ENCODE measurements at regions not wholly inside any gene's neighbourhood (a gene's known extent, or its start where the extent isn't known, plus 50 kb on each side); places are given as distances from the start of the nearest gene placed in this dataset.

GRCh38 chr6:15730922-15731321, 68.1 kb upstream of the DTNBP1 start:
- Mint-ChIP-seq H3K27me3 (peaks cover 7 to 25% of the 10 kb centered on the region in 2 donors), H3K4me1 (ENCODE audit: low read depth in 2 of 2) (peaks cover 0 to 3% of the 10 kb centered on the region in 2 donors), H3K9me3 (no peaks in the 10 kb centered on the region), H3K36me3 (ENCODE audit: insufficient read depth) (no peaks in the 10 kb centered on the region), H3K4me3 (no peak overlapping the region), H3K27ac (no peak overlapping the region)
- DNase-seq (no peak), ATAC-seq (replicated peaks) (no peak)

GRCh38 chr6:15730442-15730841, 67.6 kb upstream of the DTNBP1 start:
- ATAC-seq (replicated peaks): no peak

GRCh38 chr6:15722731-15723130, 59.9 kb upstream of the DTNBP1 start:
- H3K9me3 Mint-ChIP-seq: no peaks in the 10 kb centered on the region
- no peak overlapping the region for H3K4me3 Mint-ChIP-seq
- peaks cover 0 to 10% of the 10 kb centered on the region in 2 donors for H3K27me3 Mint-ChIP-seq
- H3K4me1 Mint-ChIP-seq (ENCODE audit: low read depth in 2 of 2): peaks cover 0 to 3% of the 10 kb centered on the region in 2 donors
- H3K27ac Mint-ChIP-seq: no peak overlapping the region
- no peaks in the 10 kb centered on the region for H3K36me3 Mint-ChIP-seq (ENCODE audit: insufficient read depth)
- ATAC-seq (replicated peaks): no peak
- no peak for DNase-seq

More at GRCh38 chr6:15730442-15730841, 67.6 kb upstream of the DTNBP1 start:
- peaks cover 7 to 25% of the 10 kb centered on the region in 2 donors for H3K27me3 Mint-ChIP-seq
- no peaks in the 10 kb centered on the region for H3K36me3 Mint-ChIP-seq (ENCODE audit: insufficient read depth)
- H3K4me1 Mint-ChIP-seq (ENCODE audit: low read depth in 2 of 2): peaks cover 0 to 2% of the 10 kb centered on the region in 2 donors
- DNase-seq: no peak
- no peak overlapping the region for H3K4me3 Mint-ChIP-seq
- H3K9me3 Mint-ChIP-seq: no peaks in the 10 kb centered on the region
- no peak overlapping the region for H3K27ac Mint-ChIP-seq

- ATAC-seq (replicated peaks): no peak
These were observed 54.1 kb upstream of the DTNBP1 start for GRCh38 chr6:15716889-15717288.

GRCh38 chr6:15715851-15716250, 53.0 kb upstream of the DTNBP1 start:
- Mint-ChIP-seq H3K36me3 (ENCODE audit: insufficient read depth) (no peaks in the 10 kb centered on the region), H3K27me3 (peaks cover 14 to 15% of the 10 kb centered on the region in 2 donors), H3K4me3 (no peak overlapping the region), H3K27ac (no peak overlapping the region), H3K9me3 (no peaks in the 10 kb centered on the region), H3K4me1 (ENCODE audit: low read depth in 2 of 2) (no peaks in the 10 kb centered on the region)
- ATAC-seq (replicated peaks) (no peak), DNase-seq (no peak)

More at GRCh38 chr6:15716889-15717288, 54.1 kb upstream of the DTNBP1 start:
- H3K4me3 Mint-ChIP-seq: no peak overlapping the region
- no peak overlapping the region for H3K27ac Mint-ChIP-seq
- no peaks in the 10 kb centered on the region for H3K4me1 Mint-ChIP-seq (ENCODE audit: low read depth in 2 of 2)
- no peak for DNase-seq
- H3K27me3 Mint-ChIP-seq: peaks cover 14 to 16% of the 10 kb centered on the region in 2 donors
- no peaks in the 10 kb centered on the region for H3K9me3 Mint-ChIP-seq
- no peaks in the 10 kb centered on the region for H3K36me3 Mint-ChIP-seq (ENCODE audit: insufficient read depth)

- no peak for DNase-seq
- ATAC-seq (replicated peaks): no peak
- no peaks in the 10 kb centered on the region for H3K36me3 Mint-ChIP-seq (ENCODE audit: insufficient read depth)
- peaks cover 14 to 18% of the 10 kb centered on the region in 2 donors for H3K27me3 Mint-ChIP-seq
- no peaks in the 10 kb centered on the region for H3K4me1 Mint-ChIP-seq (ENCODE audit: low read depth in 2 of 2)
- no peaks in the 10 kb centered on the region for H3K9me3 Mint-ChIP-seq
- H3K4me3 Mint-ChIP-seq: no peak overlapping the region
- no peak overlapping the region for H3K27ac Mint-ChIP-seq
These were observed 52.2 kb upstream of the DTNBP1 start for GRCh38 chr6:15715060-15715459.

- H3K4me3 Mint-ChIP-seq: no peak overlapping the region
- ATAC-seq (replicated peaks): no peak
- no peak for DNase-seq
- H3K27ac Mint-ChIP-seq: no peak overlapping the region
- no peaks in the 10 kb centered on the region for H3K36me3 Mint-ChIP-seq (ENCODE audit: insufficient read depth)
- H3K27me3 Mint-ChIP-seq: peaks cover 14 to 19% of the 10 kb centered on the region in 2 donors
- no peaks in the 10 kb centered on the region for H3K4me1 Mint-ChIP-seq (ENCODE audit: low read depth in 2 of 2)
- no peaks in the 10 kb centered on the region for H3K9me3 Mint-ChIP-seq
These were observed 51.8 kb upstream of the DTNBP1 start for GRCh38 chr6:15714658-15715057.

GRCh38 chr6:15713325-15713724, 50.5 kb upstream of the DTNBP1 start:
- Mint-ChIP-seq H3K4me3 (no peak overlapping the region), H3K27ac (no peak overlapping the region)

GRCh38 chr6:15712797-15713196, 50.0 kb upstream of the DTNBP1 start:
- Mint-ChIP-seq H3K36me3 (ENCODE audit: insufficient read depth) (no peaks in the 10 kb centered on the region), H3K4me1 (ENCODE audit: low read depth in 2 of 2) (no peaks in the 10 kb centered on the region), H3K27me3 (peaks cover 14 to 15% of the 10 kb centered on the region in 2 donors), H3K27ac (no peak overlapping the region), H3K4me3 (no peak overlapping the region), H3K9me3 (no peaks in the 10 kb centered on the region)
- no peak for ATAC-seq (replicated peaks)
- DNase-seq: no peak

More at GRCh38 chr6:15713325-15713724, 50.5 kb upstream of the DTNBP1 start:
- Mint-ChIP-seq H3K4me1 (ENCODE audit: low read depth in 2 of 2) (no peaks in the 10 kb centered on the region), H3K9me3 (no peaks in the 10 kb centered on the region), H3K36me3 (ENCODE audit: insufficient read depth) (no peaks in the 10 kb centered on the region), H3K27me3 (peaks cover 14 to 15% of the 10 kb centered on the region in 2 donors)
- ATAC-seq (replicated peaks) (no peak), DNase-seq (no peak)
